Stimulated activated CD8-positive, alpha-beta memory T cell treated with anti-CD3 and anti-CD28 coated beads, Interleukin-4, amount 100 ng/mL, for 24 hours (primary cell): ENCODE measurements at regions not wholly inside any gene's neighbourhood (a gene's known extent, or its start where the extent isn't known, plus 50 kb on each side); places are given as distances from the start of the nearest gene placed in this dataset.
"Not testable (repeated sequence)": the region's sequence is repeated elsewhere in the genome, so short reads cannot be mapped to it uniquely, and the experiment has no call there.

ENCODE experiments used
- DNase-seq: peaks from one replicate; pipeline ENCODE4 v3.0.0-alpha.2; 2020; ENCODE audit warnings: low read depth

GRCh38 chr2:8609357-8609811, 72.5 kb upstream of the ID2 start:
- no peak for DNase-seq

- not testable (repeated sequence) for DNase-seq
These were observed 71.1 kb upstream of the ID2 start for GRCh38 chr2:8610775-8611174.

GRCh38 chr2:8611246-8611645, 70.6 kb upstream of the ID2 start:
- DNase-seq = no peak

GRCh38 chr2:8611700-8612099, 70.2 kb upstream of the ID2 start:
- no peak for DNase-seq

- no peak for DNase-seq
These were observed 69.1 kb upstream of the ID2 start for GRCh38 chr2:8612734-8613179.

GRCh38 chr2:8613207-8613999, 68.5 kb upstream of the ID2 start:
- DNase-seq = not testable (repeated sequence)

- DNase-seq = no peak
These were observed 67.2 kb upstream of the ID2 start for GRCh38 chr2:8614646-8615045.

- no peak for DNase-seq
These were observed 66.6 kb upstream of the ID2 start for GRCh38 chr2:8615252-8615575.

GRCh38 chr2:8615576-8616281, 66.1 kb upstream of the ID2 start:
- no peak for DNase-seq

- no peak for DNase-seq
These were observed 64.8 kb upstream of the ID2 start for GRCh38 chr2:8617048-8617447.

GRCh38 chr2:8617590-8617989, 64.3 kb upstream of the ID2 start:
- no peak for DNase-seq

- no peak for DNase-seq
These were observed 62.8 kb upstream of the ID2 start for GRCh38 chr2:8619071-8619470.

GRCh38 chr2:8620611-8621382, 61.1 kb upstream of the ID2 start:
- DNase-seq = no peak

GRCh38 chr2:8622199-8622911, 59.5 kb upstream of the ID2 start:
- DNase-seq = no peak

GRCh38 chr2:8622924-8623465, 58.9 kb upstream of the ID2 start:
- no peak for DNase-seq

- no peak for DNase-seq
These were observed 58.3 kb upstream of the ID2 start for GRCh38 chr2:8623576-8623957.

- no peak for DNase-seq
These were observed 57.8 kb upstream of the ID2 start for GRCh38 chr2:8623958-8624591.

GRCh38 chr2:8624855-8625398, 56.9 kb upstream of the ID2 start:
- no peak for DNase-seq

GRCh38 chr2:8625399-8626300, 56.2 kb upstream of the ID2 start:
- no peak for DNase-seq

GRCh38 chr2:8626572-8626971, 55.3 kb upstream of the ID2 start:
- no peak for DNase-seq
